ENCODE measurements at regions not wholly inside any gene's neighbourhood (a gene's known extent, or its start where the extent isn't known, plus 50 kb on each side); places are given as distances from the start of the nearest gene placed in this dataset.

DNA sequence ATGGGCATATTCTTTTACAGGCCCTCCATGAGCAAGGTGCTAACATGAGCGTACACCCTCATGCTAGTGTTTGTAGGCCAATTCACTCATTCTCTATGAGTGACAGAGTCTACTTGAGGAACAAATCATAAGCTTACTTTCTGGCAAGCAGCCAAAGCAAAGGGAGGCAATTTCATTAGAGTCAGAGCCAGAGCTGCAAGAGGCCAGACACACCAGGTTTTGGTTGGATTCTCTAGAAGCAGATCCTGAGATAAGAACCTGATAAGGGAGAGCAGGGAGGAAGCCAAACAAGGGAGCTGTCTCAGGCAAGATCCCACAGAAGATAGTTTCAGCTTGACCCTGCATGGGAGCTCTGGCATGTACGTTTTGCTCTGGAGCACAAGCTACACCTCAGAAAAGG is 214.1 kb upstream of the CTNNB1 start:
- H3K4me1 ChIP-seq (ENCODE audit: control insufficient read depth in 5 of 5, insufficient read depth in 5 of 5, low read length in 5 of 5): peaks cover 0 to 3% (median 0%) of the 10 kb centered on the region in 5 donors
- no peaks in the 10 kb centered on the region for H3K9me3 ChIP-seq (ENCODE audit: control insufficient read depth in 4 of 4, insufficient read depth in 3 of 4, low read length in 3 of 4)
- TF ChIP-seq, protein P1, sequence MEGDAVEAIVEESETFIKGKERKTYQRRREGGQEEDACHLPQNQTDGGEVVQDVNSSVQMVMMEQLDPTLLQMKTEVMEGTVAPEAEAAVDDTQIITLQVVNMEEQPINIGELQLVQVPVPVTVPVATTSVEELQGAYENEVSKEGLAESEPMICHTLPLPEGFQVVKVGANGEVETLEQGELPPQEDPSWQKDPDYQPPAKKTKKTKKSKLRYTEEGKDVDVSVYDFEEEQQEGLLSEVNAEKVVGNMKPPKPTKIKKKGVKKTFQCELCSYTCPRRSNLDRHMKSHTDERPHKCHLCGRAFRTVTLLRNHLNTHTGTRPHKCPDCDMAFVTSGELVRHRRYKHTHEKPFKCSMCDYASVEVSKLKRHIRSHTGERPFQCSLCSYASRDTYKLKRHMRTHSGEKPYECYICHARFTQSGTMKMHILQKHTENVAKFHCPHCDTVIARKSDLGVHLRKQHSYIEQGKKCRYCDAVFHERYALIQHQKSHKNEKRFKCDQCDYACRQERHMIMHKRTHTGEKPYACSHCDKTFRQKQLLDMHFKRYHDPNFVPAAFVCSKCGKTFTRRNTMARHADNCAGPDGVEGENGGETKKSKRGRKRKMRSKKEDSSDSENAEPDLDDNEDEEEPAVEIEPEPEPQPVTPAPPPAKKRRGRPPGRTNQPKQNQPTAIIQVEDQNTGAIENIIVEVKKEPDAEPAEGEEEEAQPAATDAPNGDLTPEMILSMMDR (IDR thresholded peaks at IDR 0.05; ENCODE audit: control extremely low read depth, extremely low read depth): no peak
- H3K9ac ChIP-seq (ENCODE audit: insufficient read depth in 1 of 2, low read length in 2 of 2): no peak overlapping the region
- H3K4me3 ChIP-seq: no peak overlapping the region
- DNase-seq: peak; percentile 29 to 67 (median 35)
- WGBS, 2 donors: 69 to 73% methylated on average over 2 of the region's 2 CpGs
- H3K27ac ChIP-seq (ENCODE audit: low read depth in 1 of 2, low read length in 1 of 2): no peak overlapping the region
- H3K27me3 ChIP-seq (ENCODE audit: control insufficient read depth in 3 of 3, insufficient read depth in 3 of 3, low read length in 2 of 3): no peaks in the 10 kb centered on the region
- no peak for ATAC-seq (ENCODE audit: insufficient read depth, low FRiP score)
- H3K36me3 ChIP-seq (ENCODE audit: control insufficient read depth in 4 of 4, insufficient read depth in 4 of 4, low read length in 4 of 4): no peaks in the 10 kb centered on the region

DNA sequence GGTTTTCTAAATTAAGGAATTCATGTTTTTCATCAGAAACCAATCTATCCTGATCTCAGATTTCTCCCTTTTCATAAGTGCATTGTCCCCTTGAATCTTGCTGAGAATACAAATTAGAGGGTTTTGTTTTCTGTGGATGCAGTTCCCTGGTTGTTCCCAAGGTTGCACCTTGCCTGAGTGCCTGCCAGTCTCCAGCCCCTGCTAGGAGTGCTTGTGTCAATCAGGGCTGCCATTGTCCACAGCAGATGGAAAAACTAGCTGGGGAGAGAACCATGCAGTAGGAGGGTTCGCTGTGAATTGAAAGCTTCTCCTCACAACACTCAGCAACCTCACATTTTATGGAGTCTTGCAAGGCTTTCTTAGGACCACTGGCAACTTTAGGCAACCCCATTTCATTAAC is 210.8 kb upstream of the CTNNB1 start:
- Histone ChIP-seq H3K4me3 (no peak overlapping the region), H3K9me3 (ENCODE audit: control insufficient read depth in 4 of 4, insufficient read depth in 3 of 4, low read length in 3 of 4) (no peaks in the 10 kb centered on the region), H3K4me1 (ENCODE audit: control insufficient read depth in 5 of 5, insufficient read depth in 5 of 5, low read length in 5 of 5) (peaks cover 0 to 3% (median 0%) of the 10 kb centered on the region in 5 donors), H3K9ac (ENCODE audit: insufficient read depth in 1 of 2, low read length in 2 of 2) (no peak overlapping the region), H3K27me3 (ENCODE audit: control insufficient read depth in 3 of 3, insufficient read depth in 3 of 3, low read length in 2 of 3) (no peaks in the 10 kb centered on the region), H3K27ac (ENCODE audit: low read depth in 1 of 2, low read length in 1 of 2) (no peak overlapping the region), H3K36me3 (ENCODE audit: control insufficient read depth in 4 of 4, insufficient read depth in 4 of 4, low read length in 4 of 4) (no peaks in the 10 kb centered on the region)
- TF ChIP-seq, protein P1 (IDR thresholded peaks at IDR 0.05; ENCODE audit: control extremely low read depth, extremely low read depth): no peak
- no peak for ATAC-seq (ENCODE audit: insufficient read depth, low FRiP score)
- no peak for DNase-seq
- WGBS, 2 donors: 95 to 96% methylated on average over 1 of the region's 1 CpG

DNA sequence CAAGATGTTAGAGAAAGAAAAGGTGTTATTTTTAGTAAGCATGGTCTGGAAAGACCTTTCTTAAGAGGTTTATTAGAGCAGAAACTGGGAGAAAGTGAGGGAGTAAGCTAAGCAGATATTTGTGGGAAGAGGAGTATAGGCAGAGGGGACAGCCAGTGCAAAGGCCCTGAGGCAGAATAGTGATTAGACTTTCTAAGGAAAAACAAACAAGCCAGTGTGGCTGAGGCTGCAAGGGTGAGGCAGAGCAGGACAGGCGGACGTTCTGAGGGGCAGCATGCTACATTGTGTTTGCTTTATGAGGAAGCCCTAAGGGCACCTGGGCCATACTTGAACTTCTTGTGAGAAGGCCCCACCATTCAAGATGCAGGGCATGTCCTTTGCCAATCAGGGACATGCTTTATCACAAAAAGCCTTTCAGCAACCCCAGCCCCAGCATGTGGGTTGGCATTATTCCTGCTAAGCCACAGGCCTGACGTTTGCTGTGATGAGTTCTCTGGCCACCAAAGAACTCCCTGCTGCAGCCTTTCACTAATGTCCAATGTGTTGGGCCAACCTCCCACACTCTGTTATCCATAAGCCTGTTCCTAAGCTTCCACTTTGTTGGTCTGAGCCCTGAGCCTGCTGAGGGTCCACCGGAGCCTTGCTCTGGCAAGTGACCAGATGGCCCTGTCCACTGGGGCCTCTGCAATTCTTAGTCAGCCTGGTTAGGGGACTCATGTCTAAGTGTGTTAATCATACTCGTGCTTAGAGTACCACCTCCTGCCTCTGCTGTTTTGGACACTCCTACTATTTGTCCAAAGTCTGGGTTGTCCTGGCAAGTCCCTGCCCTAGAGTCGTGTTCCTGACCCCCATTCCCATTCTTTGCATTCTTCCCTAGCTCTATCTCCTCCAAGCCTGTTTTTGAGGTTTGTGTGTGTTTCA is 209.9 kb upstream of the CTNNB1 start:
- DNase-seq (no peak), ATAC-seq (ENCODE audit: insufficient read depth, low FRiP score) (no peak)
- no peak overlapping the region for H3K27ac ChIP-seq (ENCODE audit: low read depth in 1 of 2, low read length in 1 of 2)
- H3K9me3 ChIP-seq (ENCODE audit: control insufficient read depth in 4 of 4, insufficient read depth in 3 of 4, low read length in 3 of 4): no peaks in the 10 kb centered on the region
- no peaks in the 10 kb centered on the region for H3K36me3 ChIP-seq (ENCODE audit: control insufficient read depth in 4 of 4, insufficient read depth in 4 of 4, low read length in 4 of 4)
- WGBS, 2 donors: 76 to 85% methylated on average over 6 of the region's 6 CpGs
- no peak overlapping the region for H3K9ac ChIP-seq (ENCODE audit: insufficient read depth in 1 of 2, low read length in 2 of 2)
- TF ChIP-seq, protein P1 (IDR thresholded peaks at IDR 0.05; ENCODE audit: control extremely low read depth, extremely low read depth): no peak
- H3K27me3 ChIP-seq (ENCODE audit: control insufficient read depth in 3 of 3, insufficient read depth in 3 of 3, low read length in 2 of 3): no peaks in the 10 kb centered on the region
- H3K4me3 ChIP-seq: no peak overlapping the region
- H3K4me1 ChIP-seq (ENCODE audit: control insufficient read depth in 5 of 5, insufficient read depth in 5 of 5, low read length in 5 of 5): peaks cover 0 to 3% (median 0%) of the 10 kb centered on the region in 5 donors

Data from lung (tissue), 11 donors.